GM19397 (cell line): ENCODE measurements at regions not wholly inside any gene's neighbourhood (a gene's known extent, or its start where the extent isn't known, plus 50 kb on each side); places are given as distances from the start of the nearest gene placed in this dataset.

Experiments
- ATAC-seq: cut with Tn5 transposase; IDR thresholded peaks from one replicate; pipeline ENCODE4 v1.9.1; 2021; ENCODE audit warnings: mild to moderate bottlenecking, moderate library complexity; ENCODE audit not compliant: unreplicated experiment

DNA sequence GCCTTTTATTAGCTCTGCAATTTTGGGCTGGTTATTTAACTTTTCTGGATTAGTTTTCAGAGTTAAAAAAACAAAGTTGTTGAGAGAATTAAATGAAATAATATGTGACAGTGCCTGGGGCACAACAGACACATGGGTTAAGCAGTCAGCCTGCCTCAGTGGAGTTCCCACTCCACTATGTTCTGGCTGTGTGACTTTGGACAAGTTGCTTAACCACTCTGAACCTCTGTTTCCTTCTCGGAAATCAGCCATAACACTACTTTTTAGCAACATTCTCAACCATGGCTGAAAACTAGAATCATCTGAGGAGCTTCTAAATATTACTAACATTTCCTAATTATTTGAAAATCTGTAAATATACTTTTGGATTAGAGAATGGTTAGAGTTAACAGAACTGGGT lies 56.5 kb upstream of the SLC6A11 start:
- no peak for ATAC-seq

DNA sequence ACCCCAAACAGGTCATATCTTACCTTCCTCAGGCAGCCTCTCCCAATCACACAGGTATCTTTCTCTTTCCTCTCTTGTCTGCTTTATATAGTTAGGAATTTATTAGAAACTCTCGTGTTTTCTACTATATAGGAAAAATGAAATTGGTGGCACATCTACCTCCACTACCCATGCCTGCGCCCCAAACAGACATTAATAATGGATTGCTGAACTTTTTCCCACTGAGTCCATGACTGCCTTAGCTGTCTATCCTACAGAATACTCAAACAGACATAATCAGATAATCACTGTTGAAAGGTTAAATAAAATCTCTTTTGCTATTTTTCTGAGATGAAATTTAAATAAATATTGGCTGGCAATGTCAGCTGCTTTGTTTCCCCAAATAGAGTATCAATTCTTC lies 55.8 kb upstream of the SLC6A11 start:
- no peak for ATAC-seq

DNA sequence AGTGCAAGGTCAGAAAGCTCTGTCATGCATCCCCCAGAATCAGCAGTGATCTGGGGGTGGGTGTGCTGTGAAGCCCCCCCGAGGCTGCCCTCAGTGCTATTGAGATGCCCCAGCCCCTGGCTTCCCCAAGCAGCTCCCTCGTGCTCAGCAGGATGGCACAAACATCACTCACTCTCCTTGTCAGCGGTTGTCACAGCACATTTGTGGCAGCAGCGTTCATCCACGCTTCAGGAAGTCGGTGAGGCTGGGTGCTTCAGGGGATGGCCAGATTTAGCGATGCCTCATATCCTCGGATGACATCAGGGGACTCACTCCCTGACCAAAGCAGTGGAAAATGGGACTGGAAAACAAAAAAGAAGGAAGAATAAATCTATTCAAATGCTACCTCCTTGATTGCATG lies 54.4 kb upstream of the SLC6A11 start:
- no peak for ATAC-seq

DNA sequence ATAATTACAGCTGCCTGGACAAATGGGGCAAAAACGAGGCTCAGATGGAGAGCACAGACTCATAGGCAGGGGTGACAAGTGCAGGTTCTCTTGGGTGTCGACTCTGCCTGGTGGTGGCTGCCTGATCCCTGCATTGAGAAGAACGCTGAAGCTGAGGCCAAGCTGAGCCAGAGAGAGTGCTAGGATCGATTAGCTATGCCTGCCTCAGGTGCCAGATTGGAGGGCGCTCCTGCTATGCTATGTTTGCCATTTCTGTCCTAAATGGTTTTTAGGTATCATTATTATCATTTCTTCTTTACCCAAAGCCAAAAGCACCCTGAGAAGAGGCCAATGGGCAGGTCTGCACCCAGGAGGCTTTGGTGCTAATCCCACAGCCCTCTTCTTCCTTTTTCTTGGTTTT lies 53.9 kb upstream of the SLC6A11 start:
- ATAC-seq: no peak

DNA sequence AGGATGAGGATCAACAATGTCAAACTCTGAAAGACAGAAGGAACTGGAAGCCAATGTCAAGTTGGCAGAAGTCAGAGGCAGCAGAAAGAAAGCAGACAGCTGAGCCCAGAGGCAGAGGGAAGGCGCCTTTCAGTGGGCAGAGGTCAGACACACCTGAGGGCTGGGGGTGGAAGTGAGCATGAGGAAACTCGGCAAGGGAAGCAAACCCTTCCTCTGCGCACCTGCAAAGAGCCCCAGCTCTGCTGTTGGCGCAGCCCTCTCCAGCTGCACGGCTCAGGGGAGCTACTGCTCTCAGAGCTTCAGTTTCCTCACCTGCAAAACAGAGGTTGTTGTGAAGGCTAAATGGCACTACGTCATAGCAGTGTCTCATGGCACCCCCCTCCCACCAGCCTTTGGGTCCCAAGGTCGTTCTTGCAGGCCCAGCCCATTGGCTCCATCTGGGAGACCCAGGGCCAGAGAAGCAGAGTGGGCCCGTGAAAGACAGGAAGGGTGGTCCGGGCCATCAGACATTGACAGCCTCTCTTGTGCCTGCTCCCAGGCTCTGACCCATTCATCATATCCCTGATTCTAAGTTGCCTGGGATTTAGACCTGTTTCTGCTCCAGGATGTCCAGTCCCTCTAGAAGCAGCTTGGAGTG lies 53.3 kb upstream of the SLC6A11 start:
- no peak for ATAC-seq

DNA sequence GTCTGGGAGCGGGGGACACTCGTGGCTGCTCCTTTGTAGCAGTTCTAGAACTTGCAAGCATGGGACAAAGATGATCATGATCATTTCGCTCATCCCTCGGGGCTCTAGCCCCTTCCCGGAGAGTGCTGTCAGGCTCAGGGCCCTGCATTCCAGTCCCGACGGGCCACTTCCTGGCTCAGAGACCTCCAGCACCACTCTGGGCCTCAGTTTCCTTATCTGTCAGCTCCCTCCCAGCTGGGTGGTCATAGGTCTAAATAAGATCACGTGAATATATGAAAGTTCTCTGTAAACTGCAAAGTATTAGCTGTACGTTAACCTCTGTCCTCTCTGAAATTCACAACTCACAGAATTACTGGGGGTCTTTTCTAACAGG lies 52.8 kb upstream of the SLC6A11 start:
- no peak for ATAC-seq

DNA sequence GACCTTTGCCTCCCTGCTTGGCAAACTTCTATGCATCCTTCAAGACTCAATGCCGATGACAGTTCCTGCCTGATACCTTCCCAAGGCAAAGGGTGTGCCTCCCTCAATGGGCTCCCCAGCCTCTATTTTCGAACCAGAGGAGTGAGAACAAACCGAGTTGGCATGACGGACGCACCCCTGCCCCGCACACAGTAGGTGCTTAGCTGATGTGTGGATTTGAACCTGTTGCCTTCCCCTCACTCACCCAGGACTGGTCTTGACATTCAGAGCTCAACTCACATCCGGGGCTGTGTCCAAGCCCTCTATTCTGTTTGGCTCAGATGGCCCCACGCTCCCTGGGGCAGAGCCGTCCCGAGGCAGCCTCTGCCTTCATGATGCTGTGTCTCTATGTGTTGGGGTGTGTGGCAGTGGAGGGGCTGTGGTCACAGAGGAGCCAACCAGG lies 52.2 kb upstream of the SLC6A11 start:
- no peak for ATAC-seq

DNA sequence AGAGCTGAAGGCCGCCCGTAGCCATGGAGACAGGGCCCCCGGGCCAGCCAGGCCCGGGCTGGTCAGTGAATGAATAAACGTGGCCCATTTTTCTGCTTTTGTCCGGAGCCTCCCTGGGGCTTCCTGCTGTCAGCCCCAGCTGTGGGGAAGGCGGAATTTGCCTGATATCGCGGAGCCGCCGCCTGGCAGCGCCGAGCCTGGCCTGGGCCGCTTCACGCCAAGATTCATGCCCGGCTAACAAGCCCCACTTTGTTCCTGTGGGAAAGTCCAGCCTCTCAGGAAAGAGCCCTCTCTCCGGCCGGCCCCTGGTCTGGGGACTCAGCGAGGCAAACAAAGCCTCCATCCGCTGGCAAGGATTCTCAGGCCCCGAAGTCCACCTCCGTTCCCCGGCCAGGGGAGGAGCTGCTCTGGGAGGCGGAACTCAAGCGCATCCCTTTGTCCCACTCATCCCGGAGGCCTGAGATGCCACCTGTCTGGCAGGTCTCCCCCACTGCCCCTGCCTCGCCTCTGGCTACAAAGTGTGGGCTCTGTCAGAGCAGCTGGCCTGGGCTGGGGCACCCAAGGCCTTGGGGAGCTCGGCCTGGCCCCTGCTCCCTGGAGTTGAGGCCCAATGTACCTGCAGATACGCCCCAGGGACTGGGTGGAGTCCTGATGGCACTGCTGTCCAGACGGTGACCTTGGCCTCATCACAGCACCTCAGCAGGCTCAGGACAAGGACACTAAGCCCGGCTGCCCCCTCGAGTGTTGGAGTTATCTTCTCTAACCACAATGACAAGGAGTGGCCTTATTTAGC lies 51.6 kb upstream of the SLC6A11 start:
- ATAC-seq: no peak

DNA sequence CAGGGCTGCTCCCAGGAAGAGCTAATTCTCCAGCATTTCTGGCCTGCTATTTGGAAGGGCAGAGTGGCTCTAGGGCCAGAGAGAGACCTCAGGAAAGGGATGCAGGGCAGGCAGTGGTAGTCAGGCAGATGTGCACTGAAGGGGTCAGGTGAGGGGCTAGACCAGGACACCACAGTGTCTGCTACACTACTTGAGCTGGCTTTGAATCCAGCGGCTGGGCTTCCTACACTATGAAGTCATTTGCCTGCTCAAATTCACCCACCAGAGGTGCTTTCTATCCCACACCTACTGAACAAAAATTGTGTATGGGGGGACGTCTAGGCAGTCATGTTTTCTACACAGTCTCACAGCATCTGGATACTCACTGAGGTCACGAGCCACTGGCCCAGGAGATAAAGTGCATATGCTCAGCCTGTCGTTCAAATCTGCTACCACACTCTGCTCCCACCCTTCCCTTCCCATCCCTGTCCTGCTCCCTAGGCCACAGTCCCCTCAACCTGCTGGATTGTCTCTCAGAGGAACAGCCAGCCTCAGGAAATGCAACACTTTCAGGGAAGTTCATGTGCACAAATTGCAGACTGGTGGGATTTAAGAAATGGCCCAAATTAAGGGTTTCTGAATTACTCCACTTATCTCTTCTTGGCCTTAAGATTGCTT lies 49.9 kb upstream of the SLC6A11 start:
- ATAC-seq: no peak
